ENCODE measurements at regions not wholly inside any gene's neighbourhood (a gene's known extent, or its start where the extent isn't known, plus 50 kb on each side); places are given as distances from the start of the nearest gene placed in this dataset.

GRCh38 chr13:90118467-90119071 is 1228.9 kb upstream of the MIR17HG start:
- no peak for FAIRE-seq
- no peaks in the 10 kb centered on the region for H3K9me3 ChIP-seq
- ATAC-seq, result no peak
- no peak for TF ChIP-seq CTCF (IDR thresholded peaks at IDR 0.05)
- intact Hi-C loops (cut with DNase I), result no loop called here
- no peak overlapping the region for H3K4me3 ChIP-seq
- no peaks in the 10 kb centered on the region for H3K4me1 ChIP-seq
- WGBS, 2 donors, result 75 to 79% methylated on average over 6 of the region's 6 CpGs
- DNase-seq, result no peak
- no peaks in the 10 kb centered on the region for H3K27me3 ChIP-seq
- H3K27ac ChIP-seq, result no peak overlapping the region
- no peaks in the 10 kb centered on the region for H3K36me3 ChIP-seq

GRCh38 chr13:90120026-90120425 is 1227.5 kb upstream of the MIR17HG start:
- no peaks in the 10 kb centered on the region for H3K27me3 ChIP-seq
- TF ChIP-seq CTCF (IDR thresholded peaks at IDR 0.05), result no peak
- H3K4me3 ChIP-seq, result no peak overlapping the region
- no peak for DNase-seq
- no peak overlapping the region for H3K27ac ChIP-seq
- FAIRE-seq, result no peak
- no peaks in the 10 kb centered on the region for H3K36me3 ChIP-seq
- no peaks in the 10 kb centered on the region for H3K9me3 ChIP-seq
- ATAC-seq, result no peak
- H3K4me1 ChIP-seq, result no peaks in the 10 kb centered on the region
- WGBS, 2 donors, result 33% methylated on average over 1 of the region's 1 CpG
- intact Hi-C loops (cut with DNase I), result no loop called here

- no peaks in the 10 kb centered on the region for H3K36me3 ChIP-seq
- H3K9me3 ChIP-seq, result no peaks in the 10 kb centered on the region
- no peaks in the 10 kb centered on the region for H3K4me1 ChIP-seq
- ATAC-seq, result no peak
- H3K27me3 ChIP-seq, result no peaks in the 10 kb centered on the region
- no peak for TF ChIP-seq CTCF (IDR thresholded peaks at IDR 0.05)
- DNase-seq, result no peak
- intact Hi-C loops (cut with DNase I), result no loop called here
- 92 to 98% methylated on average over 1 of the region's 1 CpG for WGBS, 2 donors
- no peak overlapping the region for H3K27ac ChIP-seq
- no peak overlapping the region for H3K4me3 ChIP-seq
- FAIRE-seq, result no peak
These were observed 1225.7 kb upstream of the MIR17HG start for GRCh38 chr13:90121784-90122183.

- FAIRE-seq (no peak), ATAC-seq (no peak), DNase-seq (no peak)
- no peaks in the 10 kb centered on the region for H3K36me3 ChIP-seq
- intact Hi-C loops (cut with DNase I), result no loop called here
- H3K27ac ChIP-seq, result no peak overlapping the region
- no peak for TF ChIP-seq CTCF (IDR thresholded peaks at IDR 0.05)
- H3K27me3 ChIP-seq, result no peaks in the 10 kb centered on the region
- 72 to 87% methylated on average over 2 of the region's 2 CpGs for WGBS, 2 donors
- H3K4me1 ChIP-seq, result no peaks in the 10 kb centered on the region
- H3K4me3 ChIP-seq, result no peak overlapping the region
- no peaks in the 10 kb centered on the region for H3K9me3 ChIP-seq
These were observed 1225.0 kb upstream of the MIR17HG start for GRCh38 chr13:90122531-90122930.

- no peak for FAIRE-seq
- 60 to 76% methylated on average over 3 of the region's 3 CpGs for WGBS, 2 donors
These were observed 1211.9 kb upstream of the MIR17HG start for GRCh38 chr13:90135558-90135957.

More at GRCh38 chr13:90135558-90135957, 1211.9 kb upstream of the MIR17HG start:
- no peak for TF ChIP-seq CTCF (IDR thresholded peaks at IDR 0.05)
- ATAC-seq (no peak), DNase-seq (no peak)
- Histone ChIP-seq H3K4me1 (no peaks in the 10 kb centered on the region), H3K9me3 (no peaks in the 10 kb centered on the region), H3K27ac (no peak overlapping the region), H3K27me3 (peaks cover 0 to 6% (median 1%) of the 10 kb centered on the region in 4 donors), H3K4me3 (no peak overlapping the region), H3K36me3 (no peaks in the 10 kb centered on the region)
- intact Hi-C loops (cut with DNase I), result no loop called here
